ENCODE measurements at regions not wholly inside any gene's neighbourhood (a gene's known extent, or its start where the extent isn't known, plus 50 kb on each side); places are given as distances from the start of the nearest gene placed in this dataset.

DNA sequence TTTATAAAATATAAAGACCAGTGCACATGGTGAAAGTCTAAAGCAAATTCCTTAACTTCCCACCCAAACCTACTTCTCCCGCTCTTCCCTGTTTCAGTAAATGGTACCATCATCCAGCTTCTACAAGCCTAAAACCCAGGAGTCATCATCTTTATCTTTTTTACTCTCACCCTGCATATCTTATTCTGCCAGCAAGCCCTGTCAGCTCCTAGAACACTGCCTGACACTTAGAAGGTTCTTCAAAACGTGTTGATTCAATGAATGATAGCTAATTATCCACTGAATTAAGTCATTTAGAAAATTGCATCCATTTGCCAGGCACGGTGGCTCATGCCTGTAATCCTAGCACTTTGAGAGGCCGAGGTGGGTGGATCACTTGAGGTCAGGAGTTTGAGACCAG lies 185.7 kb downstream of the TFAP2B start:
- TF ChIP-seq, protein P1, sequence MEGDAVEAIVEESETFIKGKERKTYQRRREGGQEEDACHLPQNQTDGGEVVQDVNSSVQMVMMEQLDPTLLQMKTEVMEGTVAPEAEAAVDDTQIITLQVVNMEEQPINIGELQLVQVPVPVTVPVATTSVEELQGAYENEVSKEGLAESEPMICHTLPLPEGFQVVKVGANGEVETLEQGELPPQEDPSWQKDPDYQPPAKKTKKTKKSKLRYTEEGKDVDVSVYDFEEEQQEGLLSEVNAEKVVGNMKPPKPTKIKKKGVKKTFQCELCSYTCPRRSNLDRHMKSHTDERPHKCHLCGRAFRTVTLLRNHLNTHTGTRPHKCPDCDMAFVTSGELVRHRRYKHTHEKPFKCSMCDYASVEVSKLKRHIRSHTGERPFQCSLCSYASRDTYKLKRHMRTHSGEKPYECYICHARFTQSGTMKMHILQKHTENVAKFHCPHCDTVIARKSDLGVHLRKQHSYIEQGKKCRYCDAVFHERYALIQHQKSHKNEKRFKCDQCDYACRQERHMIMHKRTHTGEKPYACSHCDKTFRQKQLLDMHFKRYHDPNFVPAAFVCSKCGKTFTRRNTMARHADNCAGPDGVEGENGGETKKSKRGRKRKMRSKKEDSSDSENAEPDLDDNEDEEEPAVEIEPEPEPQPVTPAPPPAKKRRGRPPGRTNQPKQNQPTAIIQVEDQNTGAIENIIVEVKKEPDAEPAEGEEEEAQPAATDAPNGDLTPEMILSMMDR (IDR thresholded peaks at IDR 0.05): no peak
- no peak for TF ChIP-seq POLR2A (IDR thresholded peaks at IDR 0.05)

Measured in suprapubic skin (tissue), 3 donors.